Vagina (tissue), 2 donors: ENCODE measurements at regions not wholly inside any gene's neighbourhood (a gene's known extent, or its start where the extent isn't known, plus 50 kb on each side); places are given as distances from the start of the nearest gene placed in this dataset.

Experiments used
- DNase-seq, 2 donors: peaks; one replicate each; pipeline ENCODE4 v3.0.0-alpha.2; 2017; ENCODE audit errors: extremely low spot score in 2 of 2
- H3K27ac ChIP-seq: fragments of 200-600 bp; sonication (generic); one replicate; pipeline ENCODE4 v1.5.1; 2019
- H3K27me3 ChIP-seq: fragments of 200-600 bp; sonication (generic); one replicate; pipeline ENCODE4 v1.5.1; 2019
- H3K36me3 ChIP-seq, 2 donors: fragments of 200-600 bp; sonication (generic); one replicate each; pipeline ENCODE4 v1.5.1; 2017 to 2019
- H3K4me1 ChIP-seq: fragments of 200-600 bp; sonication (generic); one replicate; pipeline ENCODE4 v1.5.1; 2019
- H3K4me3 ChIP-seq, 2 donors: fragments of 200-600 bp; sonication (generic); 1 replicate in 1 of 2; 2 replicates in 1 of 2; pipeline ENCODE4 v1.5.1; 2016 to 2019
- H3K9me3 ChIP-seq: fragments of 200-600 bp; sonication (generic); one replicate; pipeline ENCODE4 v1.5.1; 2019
- POLR2A ChIP-seq, 2 donors: fragments of 450-650 bp; IDR thresholded peaks; one replicate each; pipeline ENCODE4 v1.6.1; 2017; ENCODE audit warnings: antibody characterized with exemption in 2 of 2, mild to moderate bottlenecking in 2 of 2, moderate library complexity in 2 of 2
- POLR2AphosphoS5 ChIP-seq, 2 donors: sonication (generic); formaldehyde crosslinking; IDR thresholded peaks; one replicate each; pipeline ENCODE4 v1.9.0; 2017; ENCODE audit warnings: antibody characterized with exemption in 2 of 2, mild to moderate bottlenecking in 2 of 2, low read depth in 1 of 2; ENCODE audit not compliant: insufficient read depth in 1 of 2
- intact Hi-C: fragments of 100-400 bp; cut with DNase I; formaldehyde crosslinking; loops from one replicate; pipeline ENCODE4 v1.15.1; 2023
- TF ChIP-seq, protein P1 (sequence below), 3 experiments: fragments of 450-650 bp in 2 of 3; fragments of 200-600 bp in 1 of 3; sonication (generic) in 1 of 3; IDR thresholded peaks; one replicate each; pipeline ENCODE4 v1.5.1; 2017 to 2019; ENCODE audit warnings: antibody characterized with exemption in 3 of 3, mild to moderate bottlenecking in 2 of 3, moderate library complexity in 2 of 3

DNA sequence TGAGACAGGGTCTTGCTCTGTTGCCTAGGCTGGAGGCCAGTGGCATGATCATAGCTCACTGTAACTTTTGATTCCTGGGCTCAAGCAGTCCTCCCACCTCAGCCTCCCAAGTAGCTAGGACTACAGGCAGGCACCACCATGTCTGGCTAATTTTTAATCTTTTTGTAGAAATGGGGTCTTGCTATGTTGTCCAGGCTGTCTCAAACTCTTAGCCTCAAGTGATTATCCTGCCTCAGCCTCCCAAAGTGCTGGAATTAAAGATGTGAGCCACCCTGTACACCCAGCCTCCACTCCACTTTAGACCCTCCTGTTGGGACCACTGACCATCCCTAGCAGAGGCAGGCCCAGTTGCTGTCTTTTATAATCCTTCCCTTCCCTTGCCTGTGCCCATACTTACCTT lies 63.3 kb upstream of the OSBPL8 start:
- H3K36me3 ChIP-seq = no peaks in the 10 kb centered on the region
- no peak overlapping the region for H3K4me3 ChIP-seq
- intact Hi-C loops = loop anchor here (5.0 kb wide), 1 partner anchor 169 kb away; no protein-coding TSS in a partner anchor
- no peaks in the 10 kb centered on the region for H3K9me3 ChIP-seq
- H3K4me1 ChIP-seq = no peaks in the 10 kb centered on the region
- no peaks in the 10 kb centered on the region for H3K27me3 ChIP-seq
- no peak for DNase-seq
- no peak overlapping the region for H3K27ac ChIP-seq
- TF ChIP-seq POLR2AphosphoS5 (IDR thresholded peaks at IDR 0.05; ENCODE audit: insufficient read depth in 1 of 2, low read depth in 1 of 2) (no peak), POLR2A (IDR thresholded peaks at IDR 0.05) (no peak)
- TF ChIP-seq, protein P1, sequence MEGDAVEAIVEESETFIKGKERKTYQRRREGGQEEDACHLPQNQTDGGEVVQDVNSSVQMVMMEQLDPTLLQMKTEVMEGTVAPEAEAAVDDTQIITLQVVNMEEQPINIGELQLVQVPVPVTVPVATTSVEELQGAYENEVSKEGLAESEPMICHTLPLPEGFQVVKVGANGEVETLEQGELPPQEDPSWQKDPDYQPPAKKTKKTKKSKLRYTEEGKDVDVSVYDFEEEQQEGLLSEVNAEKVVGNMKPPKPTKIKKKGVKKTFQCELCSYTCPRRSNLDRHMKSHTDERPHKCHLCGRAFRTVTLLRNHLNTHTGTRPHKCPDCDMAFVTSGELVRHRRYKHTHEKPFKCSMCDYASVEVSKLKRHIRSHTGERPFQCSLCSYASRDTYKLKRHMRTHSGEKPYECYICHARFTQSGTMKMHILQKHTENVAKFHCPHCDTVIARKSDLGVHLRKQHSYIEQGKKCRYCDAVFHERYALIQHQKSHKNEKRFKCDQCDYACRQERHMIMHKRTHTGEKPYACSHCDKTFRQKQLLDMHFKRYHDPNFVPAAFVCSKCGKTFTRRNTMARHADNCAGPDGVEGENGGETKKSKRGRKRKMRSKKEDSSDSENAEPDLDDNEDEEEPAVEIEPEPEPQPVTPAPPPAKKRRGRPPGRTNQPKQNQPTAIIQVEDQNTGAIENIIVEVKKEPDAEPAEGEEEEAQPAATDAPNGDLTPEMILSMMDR (IDR thresholded peaks at IDR 0.05) = no peak

DNA sequence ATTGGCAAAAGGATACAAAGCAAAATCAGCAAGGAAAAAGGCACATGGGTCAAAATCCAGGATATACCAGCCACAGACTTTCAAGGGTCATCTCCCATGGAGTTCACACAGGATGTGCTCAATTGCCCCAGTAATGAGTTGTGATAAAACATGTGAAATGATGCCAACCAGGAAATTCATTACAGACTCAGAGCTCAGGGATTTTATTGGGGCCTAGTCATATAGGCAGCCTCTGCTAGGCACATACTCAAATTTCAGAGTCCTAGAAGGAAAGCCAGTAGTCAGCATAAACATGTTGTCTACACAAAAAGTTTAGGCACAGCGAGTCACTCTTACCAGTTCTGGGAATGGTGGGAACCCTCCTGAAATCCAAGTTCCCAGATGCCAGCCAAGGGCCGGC lies 64.4 kb upstream of the OSBPL8 start:
- intact Hi-C loops = loop anchor here (5.0 kb wide), 1 partner anchor 168 kb away; no protein-coding TSS in a partner anchor
- TF ChIP-seq, protein P1 (IDR thresholded peaks at IDR 0.05) = no peak
- TF ChIP-seq POLR2A (IDR thresholded peaks at IDR 0.05) (no peak), POLR2AphosphoS5 (IDR thresholded peaks at IDR 0.05; ENCODE audit: insufficient read depth in 1 of 2, low read depth in 1 of 2) (no peak)
- Histone ChIP-seq H3K4me1 (no peaks in the 10 kb centered on the region), H3K27ac (no peak overlapping the region), H3K27me3 (no peaks in the 10 kb centered on the region), H3K36me3 (no peaks in the 10 kb centered on the region), H3K9me3 (no peaks in the 10 kb centered on the region), H3K4me3 (no peak overlapping the region)
- DNase-seq = no peak

DNA sequence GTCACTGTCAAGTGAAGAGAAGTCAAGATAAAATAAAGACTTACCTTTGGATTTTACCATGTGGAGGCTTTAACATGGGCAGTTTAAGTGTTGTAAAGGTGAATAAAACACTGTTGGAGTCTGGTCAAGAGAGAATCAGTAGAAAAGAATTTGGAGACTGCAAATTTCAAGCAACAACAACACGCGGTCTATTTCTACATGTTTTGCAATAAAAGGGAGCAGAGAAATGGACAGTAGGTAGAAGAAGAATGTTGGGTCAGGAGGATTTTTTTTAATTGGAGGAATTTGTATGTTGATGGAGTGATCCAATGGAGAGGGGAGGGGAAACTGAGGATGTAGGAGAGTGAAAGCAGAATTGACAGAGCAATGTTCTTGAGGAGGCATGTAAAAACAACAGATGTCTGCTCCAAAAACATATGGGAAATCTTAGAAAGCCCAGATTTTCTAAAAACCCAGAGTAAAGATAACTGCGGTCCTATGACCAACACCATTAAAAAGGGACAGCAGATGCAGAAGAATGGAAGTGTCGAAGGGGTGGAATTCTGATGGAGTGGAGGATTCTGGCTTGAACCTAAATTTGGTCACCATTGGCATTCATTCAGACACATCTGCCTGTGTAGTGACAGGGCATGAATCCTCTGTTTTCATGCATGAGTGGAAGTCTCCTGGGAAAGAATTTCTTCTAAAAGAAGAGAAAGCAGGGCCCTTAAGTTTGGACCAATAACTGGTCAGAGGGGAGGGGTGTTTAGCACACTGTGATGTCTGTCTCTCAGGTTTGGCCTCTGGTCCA lies 68.0 kb upstream of the OSBPL8 start:
- DNase-seq = no peak
- intact Hi-C loops = no loop called here
- H3K27me3 ChIP-seq = no peaks in the 10 kb centered on the region
- H3K4me3 ChIP-seq = no peak overlapping the region
- H3K27ac ChIP-seq = no peak overlapping the region
- H3K9me3 ChIP-seq = no peaks in the 10 kb centered on the region
- H3K36me3 ChIP-seq = no peaks in the 10 kb centered on the region
- TF ChIP-seq POLR2AphosphoS5 (IDR thresholded peaks at IDR 0.05; ENCODE audit: insufficient read depth in 1 of 2, low read depth in 1 of 2) (no peak), POLR2A (IDR thresholded peaks at IDR 0.05) (no peak)
- TF ChIP-seq, protein P1 (IDR thresholded peaks at IDR 0.05) = no peak
- H3K4me1 ChIP-seq = no peaks in the 10 kb centered on the region

DNA sequence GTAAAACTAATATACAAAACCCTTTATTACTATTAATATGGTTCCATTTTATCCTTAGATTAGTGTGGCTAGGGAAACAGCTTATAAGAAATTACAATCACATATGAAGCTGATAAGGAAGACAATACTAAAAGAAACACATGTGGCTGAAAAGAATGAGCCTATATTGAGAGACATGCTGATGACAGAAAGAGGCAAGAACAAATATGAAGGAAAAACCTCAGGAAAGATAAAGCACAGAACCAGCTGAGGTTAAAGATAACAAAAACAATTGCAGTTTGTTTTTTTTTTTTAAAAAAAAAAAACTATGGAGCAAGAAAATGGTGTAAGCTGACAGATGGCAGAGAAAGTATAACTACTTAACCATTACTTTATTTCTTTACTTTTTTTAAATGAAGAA lies 69.2 kb upstream of the OSBPL8 start:
- intact Hi-C loops = no loop called here
- Histone ChIP-seq H3K9me3 (no peaks in the 10 kb centered on the region), H3K4me1 (no peaks in the 10 kb centered on the region), H3K4me3 (no peak overlapping the region), H3K36me3 (no peaks in the 10 kb centered on the region), H3K27ac (no peak overlapping the region), H3K27me3 (no peaks in the 10 kb centered on the region)
- no peak for TF ChIP-seq POLR2AphosphoS5 (IDR thresholded peaks at IDR 0.05; ENCODE audit: insufficient read depth in 1 of 2, low read depth in 1 of 2)
- TF ChIP-seq, protein P1 (IDR thresholded peaks at IDR 0.05) = no peak
- no peak for TF ChIP-seq POLR2A (IDR thresholded peaks at IDR 0.05)
- DNase-seq = no peak

DNA sequence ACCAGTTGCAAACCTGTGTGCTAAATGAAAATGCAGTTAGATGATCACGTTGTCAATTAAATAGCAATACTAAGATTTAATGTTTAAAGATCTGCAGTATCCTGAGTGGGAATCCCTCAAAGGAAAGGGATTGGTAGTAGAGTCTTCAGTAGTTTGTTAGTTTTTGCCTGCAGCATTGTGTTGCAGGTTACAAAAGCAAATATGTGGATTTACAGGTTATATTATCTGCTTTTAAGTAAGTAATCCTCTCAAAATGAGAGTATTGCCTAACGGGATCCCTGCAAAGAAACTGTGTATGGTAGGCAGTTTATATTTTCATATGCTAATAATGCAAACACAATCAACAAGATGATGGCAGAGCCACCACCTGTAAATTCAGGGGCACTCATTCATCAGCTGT lies 72.2 kb upstream of the OSBPL8 start:
- no peak overlapping the region for H3K4me3 ChIP-seq
- no peaks in the 10 kb centered on the region for H3K27me3 ChIP-seq
- no peak overlapping the region for H3K27ac ChIP-seq
- H3K36me3 ChIP-seq = no peaks in the 10 kb centered on the region
- DNase-seq = no peak
- H3K9me3 ChIP-seq = no peaks in the 10 kb centered on the region
- H3K4me1 ChIP-seq = no peaks in the 10 kb centered on the region
- TF ChIP-seq POLR2AphosphoS5 (IDR thresholded peaks at IDR 0.05; ENCODE audit: insufficient read depth in 1 of 2, low read depth in 1 of 2) (no peak), POLR2A (IDR thresholded peaks at IDR 0.05) (no peak)
- TF ChIP-seq, protein P1 (IDR thresholded peaks at IDR 0.05) = no peak
- intact Hi-C loops = no loop called here
